HG02623 (cell line): ENCODE measurements at regions not wholly inside any gene's neighbourhood (a gene's known extent, or its start where the extent isn't known, plus 50 kb on each side); places are given as distances from the start of the nearest gene placed in this dataset.

ENCODE experiments used
- ATAC-seq: cut with Tn5 transposase; IDR thresholded peaks from one replicate; pipeline ENCODE4 v1.9.1; 2021; ENCODE audit warnings: moderate library complexity; ENCODE audit not compliant: unreplicated experiment

- ATAC-seq: no peak
Observed at GRCh38 chr1:98385652-98386051, 275.9 kb upstream of the SNX7 start.

- ATAC-seq: no peak
Observed at GRCh38 chr1:98384461-98385141, 276.9 kb upstream of the SNX7 start.

- ATAC-seq: no peak
Observed at GRCh38 chr1:98382986-98383740, 278.4 kb upstream of the SNX7 start.

GRCh38 chr1:98382586-98382985 is 278.9 kb upstream of the SNX7 start:
- no peak for ATAC-seq

GRCh38 chr1:98374098-98374497 is 287.4 kb upstream of the SNX7 start:
- no peak for ATAC-seq

GRCh38 chr1:98373056-98373455 is 288.5 kb upstream of the SNX7 start:
- ATAC-seq: no peak

GRCh38 chr1:98371764-98372163 is 289.8 kb upstream of the SNX7 start:
- no peak for ATAC-seq

- ATAC-seq: no peak
Observed at GRCh38 chr1:98369463-98369862, 292.1 kb upstream of the SNX7 start.

GRCh38 chr1:98368995-98369394 is 292.5 kb upstream of the SNX7 start:
- no peak for ATAC-seq

- no peak for ATAC-seq
Observed at GRCh38 chr1:98367426-98367825, 294.1 kb upstream of the SNX7 start.

GRCh38 chr1:98366343-98366742 is 295.2 kb upstream of the SNX7 start:
- no peak for ATAC-seq

GRCh38 chr1:98364544-98364943 is 297.0 kb upstream of the SNX7 start:
- no peak for ATAC-seq

GRCh38 chr1:98360864-98361263 is 300.7 kb upstream of the SNX7 start:
- ATAC-seq: no peak

- ATAC-seq: no peak
Observed at GRCh38 chr1:98355656-98356383, 305.7 kb upstream of the SNX7 start.

GRCh38 chr1:98352378-98352777 is 309.1 kb upstream of the SNX7 start:
- ATAC-seq: no peak

GRCh38 chr1:98351561-98351960 is 310.0 kb upstream of the SNX7 start:
- no peak for ATAC-seq

- no peak for ATAC-seq
Observed at GRCh38 chr1:98345417-98345816, 316.1 kb upstream of the SNX7 start.

GRCh38 chr1:98344731-98345130 is 316.8 kb upstream of the SNX7 start:
- no peak for ATAC-seq

GRCh38 chr1:98342566-98342965 is 319.0 kb upstream of the SNX7 start:
- ATAC-seq: no peak

- ATAC-seq: no peak
Observed at GRCh38 chr1:98340511-98340910, 321.0 kb upstream of the SNX7 start.

- no peak for ATAC-seq
Observed at GRCh38 chr1:98336472-98337083, 324.9 kb upstream of the SNX7 start.

GRCh38 chr1:98333936-98334335 is 327.6 kb upstream of the SNX7 start:
- ATAC-seq: no peak
